T-helper 1 cell treated with Interleukin-12 subunit alpha and Interleukin-12 subunit beta and Interleukin-4 antibody, amounts not matched to agents 30 ng/mL and 1 ng/mL, for 36 hours (primary cell): ENCODE measurements at regions not wholly inside any gene's neighbourhood (a gene's known extent, or its start where the extent isn't known, plus 50 kb on each side); places are given as distances from the start of the nearest gene placed in this dataset.
"Not testable (repeated sequence)": the region's sequence is repeated elsewhere in the genome, so short reads cannot be mapped to it uniquely, and the experiment has no call there.

Source experiments
- intact Hi-C: fragments of 100-400 bp; cut with micrococcal nuclease; formaldehyde crosslinking; loops from one replicate; pipeline ENCODE4 v1.15.1; 2024

DNA sequence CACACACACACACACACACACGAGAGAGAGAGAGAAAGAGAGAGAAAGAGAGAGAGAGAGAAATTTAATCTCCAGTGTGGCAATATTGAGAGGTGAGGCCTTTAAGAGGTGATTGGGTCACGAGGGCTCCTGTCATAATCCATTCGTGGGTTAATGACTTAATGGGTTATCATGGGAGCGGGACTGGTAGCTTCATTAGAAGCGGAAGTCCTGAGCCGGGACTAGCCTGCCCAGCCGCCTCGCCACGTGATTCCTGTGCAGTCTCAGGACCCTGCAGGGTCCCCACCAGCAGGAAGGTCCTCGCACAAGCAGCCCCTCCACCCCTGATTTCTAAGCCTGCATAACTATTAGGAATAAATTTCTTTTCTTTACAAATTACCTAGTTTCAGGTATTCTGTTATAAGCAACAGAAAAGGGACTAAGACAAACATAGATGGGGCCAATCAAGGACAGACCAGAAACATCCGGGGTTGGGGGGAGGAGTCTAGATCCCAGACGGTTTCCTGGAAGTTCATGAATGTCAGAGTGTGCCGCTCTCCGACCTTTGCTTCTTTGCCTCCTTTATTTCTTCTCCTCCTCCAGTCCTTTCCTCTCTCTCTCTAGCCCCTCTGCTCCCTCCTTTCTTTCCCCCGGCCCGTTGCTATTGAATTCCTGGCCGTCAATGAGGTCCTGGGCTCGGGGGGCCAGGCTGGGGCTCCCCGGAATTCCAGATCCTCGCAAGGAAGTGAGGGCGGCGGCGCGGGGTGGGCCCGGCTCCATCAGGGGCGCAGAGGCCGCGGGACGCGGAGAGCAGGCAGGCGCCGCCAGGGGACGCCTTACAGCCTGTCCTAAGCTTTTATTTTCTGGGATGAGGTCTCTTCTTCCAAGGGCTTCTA is 146.8 kb downstream of the CYP26A1 start:
- intact Hi-C loops, result no loop called here

DNA sequence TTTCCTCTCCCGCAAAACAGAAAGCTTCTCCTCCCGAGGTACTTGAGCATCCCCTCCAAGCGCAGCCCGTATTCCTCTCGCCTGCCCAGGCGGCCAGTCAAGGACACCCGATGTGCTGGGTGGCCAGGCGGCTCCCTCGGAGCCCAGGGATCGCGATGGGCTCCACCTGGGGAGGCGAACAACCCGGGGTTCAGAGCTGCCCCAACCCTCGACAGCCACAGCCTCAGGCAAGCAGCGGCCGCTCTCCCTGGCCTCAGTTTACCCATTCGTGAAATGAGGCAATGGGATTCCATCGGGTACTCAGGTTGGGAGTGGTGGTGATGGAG is 147.4 kb downstream of the CYP26A1 start:
- intact Hi-C loops, result no loop called here

DNA sequence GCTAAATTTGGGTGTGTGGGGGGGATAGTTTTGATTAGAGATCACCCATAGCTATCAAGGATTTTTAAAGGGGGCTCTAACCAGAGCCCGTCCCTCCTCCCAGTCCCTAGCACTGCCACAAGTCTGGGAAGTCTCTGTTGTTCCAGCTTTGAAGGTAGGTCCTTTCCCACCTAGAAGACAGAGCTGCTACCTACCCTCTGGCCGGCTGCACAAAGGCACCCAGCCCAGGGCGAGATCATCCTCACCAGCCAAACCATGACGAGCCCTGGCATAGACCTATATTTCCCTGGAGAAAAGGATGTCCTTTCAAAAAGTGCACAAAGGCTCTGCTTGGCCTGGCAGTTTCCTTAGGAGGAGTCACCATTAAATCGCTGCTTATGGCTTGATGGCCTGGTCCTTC is 147.8 kb downstream of the CYP26A1 start:
- intact Hi-C loops, result no loop called here

DNA sequence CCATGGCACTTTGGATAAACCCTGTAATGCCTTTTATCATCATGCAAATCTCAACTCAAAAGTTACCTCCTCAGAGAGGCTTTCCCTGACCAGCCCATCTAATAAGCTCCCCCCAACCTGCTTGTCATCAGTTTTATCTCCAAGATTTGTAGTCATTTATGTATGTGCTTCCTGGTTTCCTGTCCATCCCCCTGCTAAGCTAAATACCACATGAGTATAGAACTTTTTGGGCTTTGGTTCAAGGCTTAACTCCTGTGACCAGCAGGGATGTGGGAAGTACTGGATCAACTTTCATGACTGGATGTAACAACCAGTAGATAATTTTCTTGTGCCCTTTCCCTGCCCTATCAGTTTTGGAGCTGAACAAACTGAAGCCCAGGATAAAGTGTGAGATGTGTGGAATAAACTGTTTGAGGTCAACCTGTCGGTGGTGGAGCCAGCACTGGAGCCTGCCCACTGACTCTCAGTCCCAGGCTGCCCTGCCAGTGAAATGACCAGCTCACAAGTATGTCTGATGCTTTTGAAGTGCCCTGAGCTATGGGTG is 148.6 kb downstream of the CYP26A1 start:
- intact Hi-C loops, result no loop called here

DNA sequence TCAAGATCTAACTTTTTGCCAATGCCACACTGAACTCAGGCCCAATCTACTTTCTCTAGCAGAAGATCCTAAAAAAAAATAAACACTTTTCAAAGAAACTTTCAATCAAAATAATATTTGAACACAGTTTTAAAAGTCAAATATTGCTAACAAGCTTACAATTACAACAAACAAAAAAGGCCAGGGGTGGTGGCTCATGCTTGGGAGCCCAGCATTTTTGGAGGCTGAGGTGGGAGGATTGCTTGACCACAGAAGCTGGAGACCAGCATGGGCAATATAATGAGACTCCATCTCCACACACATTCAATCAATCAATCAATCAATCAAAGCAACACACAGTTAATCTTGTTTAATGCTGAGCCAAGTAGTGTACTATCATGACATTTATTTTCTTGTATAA is 149.2 kb downstream of the CYP26A1 start:
- intact Hi-C loops, result no loop called here

DNA sequence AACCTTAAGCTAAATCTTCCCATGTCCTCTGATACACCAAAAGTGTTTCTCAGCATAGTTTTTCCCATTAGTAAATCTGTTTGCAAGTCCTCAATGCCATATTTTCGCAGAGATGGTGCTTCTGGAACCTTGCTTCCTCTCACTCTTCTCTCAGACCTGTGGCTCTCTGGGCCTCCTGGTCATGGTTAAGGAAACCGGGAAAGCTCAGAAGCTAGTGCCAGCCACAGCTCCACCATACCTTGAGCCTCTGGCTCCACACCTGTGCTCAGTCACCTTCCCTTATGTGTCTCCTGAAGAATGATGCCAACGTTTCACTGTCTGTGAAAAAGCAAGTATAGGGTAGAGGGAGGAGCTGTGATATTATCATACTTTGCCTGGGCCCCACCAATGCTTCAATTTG is 149.6 kb downstream of the CYP26A1 start:
- intact Hi-C loops, result no loop called here

DNA sequence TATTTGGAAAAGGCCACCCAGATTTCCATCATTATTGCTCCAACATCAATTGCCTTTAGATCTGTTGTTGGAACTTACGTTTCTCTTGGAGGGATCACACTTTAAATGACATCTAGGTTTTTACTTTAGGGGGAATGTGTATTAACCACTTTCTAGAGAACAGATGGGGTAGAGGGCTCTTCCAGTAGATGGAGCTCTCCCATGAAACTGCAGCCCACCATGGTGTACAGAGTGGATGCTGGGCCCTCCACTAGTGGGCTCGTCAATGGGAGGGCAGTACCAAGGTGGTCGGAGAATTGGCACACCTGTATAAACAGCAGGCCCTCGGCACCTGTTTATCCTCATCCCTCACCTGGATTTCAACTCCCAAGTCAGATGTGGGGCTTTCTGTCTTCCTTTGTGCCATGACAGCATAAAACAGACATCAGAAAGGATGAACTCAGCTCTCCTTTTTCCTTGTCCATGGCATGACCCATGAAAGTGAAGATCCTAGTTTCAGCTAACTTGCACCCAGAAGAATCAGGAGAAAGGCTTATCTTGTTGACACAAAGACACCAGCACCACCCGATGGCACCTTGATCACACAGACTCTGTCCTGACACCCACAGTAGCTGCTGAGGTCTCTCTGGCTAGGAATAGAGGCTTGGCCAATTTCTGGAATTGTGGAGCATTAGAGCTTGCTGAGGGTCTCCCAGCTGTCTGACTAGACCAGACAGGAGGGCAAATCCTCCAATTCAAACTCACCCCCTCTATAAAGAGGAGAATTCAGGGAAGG is 150.5 kb downstream of the CYP26A1 start:
- intact Hi-C loops, result no loop called here

DNA sequence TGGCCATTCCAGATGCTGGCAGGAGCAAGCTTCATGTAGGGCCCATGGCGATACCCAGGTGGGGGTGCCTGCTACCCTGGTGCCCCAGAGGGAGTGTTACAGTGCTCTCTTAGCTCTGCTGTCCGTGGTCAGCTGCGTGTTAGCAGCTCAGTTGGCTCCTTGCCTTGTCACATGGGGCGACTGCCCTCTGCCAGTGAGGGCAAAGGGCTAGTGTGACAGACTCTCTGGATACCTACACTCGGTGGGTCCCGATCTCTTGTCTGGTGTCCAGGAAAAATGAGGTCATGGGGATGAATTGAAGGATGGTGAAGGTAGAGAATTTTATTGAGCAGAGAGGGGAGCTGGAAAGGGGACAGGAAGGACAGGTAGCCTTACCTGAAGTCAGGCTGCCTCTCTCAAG is 152.2 kb downstream of the CYP26A1 start:
- intact Hi-C loops, result no loop called here

DNA sequence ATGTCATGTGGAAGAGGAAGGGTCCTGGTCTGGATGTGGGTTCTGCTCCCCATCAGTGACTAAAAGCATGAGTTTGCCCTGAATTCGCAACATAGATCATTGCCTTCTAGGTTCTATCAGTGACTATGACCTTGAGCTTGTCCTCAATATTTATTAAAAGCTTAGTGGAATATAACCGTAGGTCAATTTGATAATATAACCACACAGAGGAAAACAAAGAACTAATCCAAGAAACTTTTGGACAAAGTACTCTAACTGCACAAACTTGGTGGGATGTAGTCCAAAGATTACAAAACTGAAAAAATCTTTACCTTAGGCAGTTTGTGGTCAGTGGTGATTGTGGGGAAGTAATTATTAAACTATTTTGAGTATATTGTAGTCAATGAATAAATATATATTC is 152.9 kb downstream of the CYP26A1 start:
- intact Hi-C loops, result no loop called here

DNA sequence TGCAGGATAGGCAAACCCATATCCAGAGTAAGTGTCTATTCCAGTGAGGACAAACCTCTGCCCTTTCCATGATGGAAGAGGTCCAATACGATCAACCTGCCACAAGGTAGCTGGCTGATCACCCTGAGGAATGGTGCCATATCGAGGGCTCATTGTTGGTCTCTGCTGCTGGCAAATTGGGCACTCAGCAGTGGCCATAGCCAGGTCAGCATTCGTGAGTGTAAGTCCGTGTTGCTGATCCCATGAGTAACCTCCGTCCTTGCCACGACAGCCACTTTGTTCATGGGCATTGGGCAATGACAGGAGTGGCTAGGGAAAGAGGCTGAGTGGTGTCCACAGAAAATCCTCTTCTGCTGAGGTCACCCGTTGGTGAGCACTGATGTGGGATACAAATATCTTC is 156.9 kb downstream of the CYP26A1 start:
- intact Hi-C loops, result not testable (repeated sequence)

DNA sequence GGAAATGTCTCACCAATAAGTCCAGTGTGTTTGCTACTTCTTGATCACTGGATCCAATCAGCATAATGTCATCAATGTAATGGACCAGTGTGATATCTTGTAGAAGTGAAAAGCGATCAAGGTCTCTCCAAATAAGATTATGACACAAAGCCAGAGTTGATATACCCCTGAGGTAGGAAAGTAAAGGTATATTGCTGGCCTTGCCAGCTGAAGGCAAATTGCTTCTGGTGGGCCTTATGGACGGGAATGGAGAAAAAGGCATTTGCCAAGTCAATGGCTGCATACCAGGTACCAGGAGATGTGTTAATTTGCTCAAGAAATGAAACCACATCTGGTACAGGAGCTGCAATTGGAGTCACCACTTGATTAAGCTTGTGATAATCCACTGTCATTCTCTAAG is 158.5 kb downstream of the CYP26A1 start:
- intact Hi-C loops, result not testable (repeated sequence)

DNA sequence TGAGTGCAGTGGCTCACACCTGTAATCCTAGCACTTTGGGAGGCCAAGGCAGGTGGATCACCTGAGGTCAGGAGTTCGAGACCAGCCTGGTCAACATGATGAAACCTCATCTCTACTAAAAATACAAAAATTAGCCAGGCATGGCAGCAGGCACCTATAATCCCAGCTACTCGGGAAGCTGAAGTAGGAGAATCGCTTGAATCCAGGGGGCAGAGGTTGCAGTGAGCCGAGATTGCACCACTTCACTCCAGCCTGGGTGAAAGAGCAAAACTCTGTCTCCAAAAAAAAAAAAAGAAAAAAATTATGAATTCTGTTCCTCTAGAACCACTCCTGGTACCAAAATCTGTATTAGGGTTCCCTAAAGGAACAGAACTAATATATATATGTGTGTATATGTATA is 161.2 kb downstream of the CYP26A1 start:
- intact Hi-C loops, result not testable (repeated sequence)

DNA sequence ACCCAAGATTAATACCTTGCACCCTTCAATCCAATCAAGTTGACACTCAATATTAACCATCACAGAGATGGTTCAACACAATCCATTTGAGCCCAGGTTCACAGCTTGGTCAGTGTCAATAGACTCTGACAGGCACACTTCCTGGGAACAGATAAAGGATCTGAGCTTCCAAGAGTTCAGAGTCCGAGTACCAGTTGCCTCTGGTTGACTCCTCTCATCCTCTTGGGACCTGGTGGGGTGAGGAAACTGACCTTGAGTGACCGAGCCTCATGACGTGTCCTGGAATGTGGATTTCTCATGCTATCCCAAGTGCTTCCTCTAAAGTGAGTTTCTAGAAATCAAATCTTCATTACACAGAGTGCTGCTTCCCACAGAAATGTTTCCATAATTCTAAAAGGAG is 162.0 kb downstream of the CYP26A1 start:
- intact Hi-C loops, result no loop called here

DNA sequence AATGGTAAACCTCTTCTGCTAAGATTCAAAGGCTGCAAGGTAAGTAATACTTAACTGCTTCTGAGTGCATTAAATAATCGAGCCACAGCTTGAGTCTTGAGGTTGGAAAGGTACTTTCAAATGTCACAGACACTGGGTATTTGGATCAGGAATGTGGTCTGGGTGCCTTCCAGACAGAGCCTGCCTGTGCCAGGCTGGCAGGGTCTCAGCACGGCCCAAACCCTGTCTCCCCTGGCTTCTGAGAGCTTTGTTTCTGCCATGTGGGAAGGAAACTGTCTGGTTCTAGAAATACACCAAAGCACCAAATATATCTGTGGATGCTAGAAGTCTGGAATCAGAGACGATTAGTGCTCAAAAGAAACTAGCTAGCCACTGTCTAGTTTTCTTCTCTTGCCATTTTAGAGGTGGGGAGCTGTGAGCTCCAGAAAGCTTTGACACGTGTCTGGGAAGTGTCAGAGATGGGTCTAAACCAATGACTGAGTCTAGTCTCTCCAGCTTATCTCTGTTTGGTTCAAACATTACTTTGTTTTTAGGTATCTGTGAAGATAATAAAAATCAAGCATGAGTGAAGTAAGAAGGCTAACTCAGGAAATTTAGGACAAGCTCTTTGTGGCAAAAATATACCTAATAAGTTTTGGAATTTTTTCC is 162.8 kb downstream of the CYP26A1 start:
- intact Hi-C loops, result no loop called here

DNA sequence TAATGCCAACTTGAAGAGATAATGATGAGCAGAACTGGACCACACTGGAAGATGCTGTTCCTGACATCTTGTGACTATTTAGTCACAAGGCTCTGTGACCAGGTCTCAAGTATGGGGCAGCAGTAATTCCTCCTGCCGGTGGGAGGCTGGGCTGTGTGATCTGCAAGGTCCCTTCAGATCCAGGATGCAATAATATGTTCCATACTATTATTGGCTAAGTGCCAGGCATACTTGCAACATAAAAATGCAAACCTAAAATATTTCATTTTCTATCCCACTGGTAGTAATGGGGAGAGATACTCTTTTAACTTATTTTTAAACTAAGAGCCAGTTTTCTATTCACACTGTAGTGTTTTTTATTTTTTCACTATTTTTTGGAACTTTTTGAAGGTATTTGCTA is 171.5 kb downstream of the CYP26A1 start:
- intact Hi-C loops, result no loop called here

DNA sequence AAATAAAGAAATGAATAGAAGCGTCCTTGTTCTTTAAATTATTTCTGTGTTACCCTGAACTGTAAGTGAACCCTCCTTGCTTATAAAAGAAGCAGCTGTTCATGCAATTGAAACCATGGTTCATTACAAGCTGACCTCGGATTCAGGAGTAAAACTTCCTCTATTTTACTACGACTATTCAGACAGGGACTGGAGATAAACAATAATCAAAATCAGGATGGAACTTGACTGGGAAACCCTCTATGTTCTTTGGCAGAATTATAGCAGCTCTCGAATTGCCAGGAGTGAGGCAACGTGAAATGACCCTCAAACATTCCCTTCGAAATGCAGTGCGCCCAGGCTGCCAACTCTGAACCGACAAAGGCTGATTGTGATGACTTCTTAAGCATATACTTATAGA is 172.1 kb downstream of the CYP26A1 start:
- intact Hi-C loops, result no loop called here

DNA sequence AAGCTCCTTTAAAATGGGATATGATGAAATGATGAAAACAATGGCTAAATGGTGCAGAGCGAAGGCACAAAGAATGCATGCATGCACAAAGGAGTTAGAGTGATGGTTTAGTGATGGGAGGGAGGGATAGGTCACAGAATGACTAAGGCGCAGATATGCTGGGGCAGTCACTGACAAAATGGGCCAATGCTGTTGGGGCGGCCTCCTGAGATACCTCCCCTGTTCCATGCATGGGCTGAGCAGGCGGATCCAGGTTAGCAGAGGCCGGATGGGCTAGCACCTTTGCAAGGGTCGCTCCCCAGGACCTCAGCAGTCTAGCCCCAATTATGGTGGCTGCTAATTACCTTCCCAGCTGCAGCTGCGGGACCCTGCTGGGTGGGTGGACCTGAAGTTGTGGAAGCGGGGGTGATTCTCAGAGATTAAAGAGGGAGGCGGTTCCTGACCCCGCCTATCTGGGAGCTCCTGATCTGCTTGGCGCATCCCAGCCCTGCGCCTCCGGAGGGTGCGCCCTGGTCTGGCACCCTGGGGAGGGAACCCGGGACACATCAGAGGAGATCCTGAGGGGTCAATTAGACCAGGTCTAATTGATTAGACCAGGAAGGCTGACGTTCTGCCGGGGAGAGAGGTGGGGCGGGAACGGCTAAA is 175.0 kb downstream of the CYP26A1 start:
- intact Hi-C loops, result no loop called here

DNA sequence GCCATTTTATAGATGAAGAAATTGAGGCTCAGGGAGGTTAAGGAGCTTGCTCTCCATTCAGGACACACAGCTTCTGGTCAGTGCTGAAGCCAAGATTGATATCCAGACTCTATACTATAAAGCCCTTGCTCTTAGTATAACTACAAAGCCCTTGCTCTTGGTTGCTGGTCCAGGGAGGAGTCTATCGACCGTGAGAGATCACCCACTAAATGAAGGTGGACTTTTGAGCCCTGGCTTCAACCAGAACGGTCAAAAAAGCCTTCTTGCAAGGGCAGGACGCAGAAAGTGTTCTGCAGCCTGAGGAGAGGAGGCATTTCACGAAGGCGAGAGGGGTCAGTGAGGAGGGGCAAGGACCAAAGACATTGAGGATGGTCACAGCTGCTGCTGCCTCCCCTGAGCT is 176.3 kb downstream of the CYP26A1 start:
- intact Hi-C loops, result no loop called here

DNA sequence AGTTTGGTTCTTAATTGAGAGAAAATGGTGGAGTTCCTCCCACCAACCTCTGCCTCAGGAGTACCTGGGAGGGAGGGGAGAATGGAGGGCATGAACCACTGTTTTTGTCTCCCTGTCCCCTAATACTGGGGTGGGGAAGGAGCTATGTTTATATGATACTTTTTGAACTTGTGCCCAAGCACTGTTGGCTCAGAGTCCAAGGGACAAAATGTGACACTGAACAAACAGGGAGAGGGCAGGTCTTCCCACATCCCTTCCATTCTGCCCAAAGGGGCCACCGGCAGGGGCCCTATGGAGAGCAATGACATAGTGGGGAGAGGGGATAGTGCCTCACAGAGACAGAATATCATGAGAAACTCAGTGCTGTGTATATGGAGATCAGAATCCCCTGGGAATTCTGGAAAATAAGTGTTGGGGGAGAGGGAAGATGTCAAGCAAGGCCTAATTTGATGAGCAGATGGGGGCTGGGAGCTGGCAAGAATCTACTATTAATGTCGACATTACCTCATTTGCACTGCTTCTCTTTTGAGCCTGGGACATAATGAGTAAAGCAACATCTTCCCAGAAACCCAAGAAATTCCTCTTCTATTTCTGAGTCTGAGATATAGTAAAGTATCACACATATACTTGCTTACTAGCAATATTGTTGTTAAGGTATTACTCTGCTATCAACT is 180.6 kb downstream of the CYP26A1 start:
- intact Hi-C loops, result no loop called here

DNA sequence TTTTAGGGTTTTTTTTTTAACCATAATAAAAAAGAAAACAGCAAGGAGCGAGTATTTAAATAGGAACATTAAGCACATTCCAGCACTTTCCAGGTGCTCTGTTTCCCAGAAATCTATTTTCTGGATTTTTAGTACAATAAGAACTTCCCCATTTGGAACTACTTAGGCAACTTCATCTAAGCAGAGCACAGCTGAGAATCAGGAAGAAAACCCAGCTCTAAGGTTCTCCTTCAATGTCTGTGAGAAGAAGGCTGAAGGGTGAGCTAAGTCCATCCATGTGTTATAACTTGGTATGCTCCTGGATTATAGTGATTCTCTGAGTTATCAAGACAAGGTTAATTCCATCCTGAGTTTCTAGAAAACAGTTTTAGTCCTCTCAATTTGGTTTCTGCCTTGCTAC is 181.9 kb downstream of the CYP26A1 start:
- intact Hi-C loops, result no loop called here
